ENCODE measurements at regions not wholly inside any gene's neighbourhood (a gene's known extent, or its start where the extent isn't known, plus 50 kb on each side); places are given as distances from the start of the nearest gene placed in this dataset.

DNA sequence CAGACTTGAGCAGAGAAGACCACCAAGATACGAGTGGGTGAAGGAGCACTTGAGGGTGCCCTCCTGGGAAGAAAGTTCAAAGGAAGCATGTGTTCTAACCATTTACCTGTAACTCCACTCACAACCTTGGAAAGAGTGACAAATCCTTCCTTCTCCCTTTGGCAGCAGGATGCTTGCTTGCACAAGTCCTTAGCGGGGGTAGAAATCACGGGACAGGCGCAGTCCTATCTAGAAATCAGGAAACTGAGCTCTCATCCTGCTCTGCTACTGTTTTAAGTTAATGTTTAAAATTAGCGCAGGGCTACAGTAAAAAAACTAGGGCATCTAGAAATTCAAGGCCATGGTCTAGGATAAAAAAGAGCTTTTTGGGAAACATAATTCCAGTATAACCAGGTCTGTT is 100.9 kb upstream of the PTPRM start:
- TF ChIP-seq, protein P1, sequence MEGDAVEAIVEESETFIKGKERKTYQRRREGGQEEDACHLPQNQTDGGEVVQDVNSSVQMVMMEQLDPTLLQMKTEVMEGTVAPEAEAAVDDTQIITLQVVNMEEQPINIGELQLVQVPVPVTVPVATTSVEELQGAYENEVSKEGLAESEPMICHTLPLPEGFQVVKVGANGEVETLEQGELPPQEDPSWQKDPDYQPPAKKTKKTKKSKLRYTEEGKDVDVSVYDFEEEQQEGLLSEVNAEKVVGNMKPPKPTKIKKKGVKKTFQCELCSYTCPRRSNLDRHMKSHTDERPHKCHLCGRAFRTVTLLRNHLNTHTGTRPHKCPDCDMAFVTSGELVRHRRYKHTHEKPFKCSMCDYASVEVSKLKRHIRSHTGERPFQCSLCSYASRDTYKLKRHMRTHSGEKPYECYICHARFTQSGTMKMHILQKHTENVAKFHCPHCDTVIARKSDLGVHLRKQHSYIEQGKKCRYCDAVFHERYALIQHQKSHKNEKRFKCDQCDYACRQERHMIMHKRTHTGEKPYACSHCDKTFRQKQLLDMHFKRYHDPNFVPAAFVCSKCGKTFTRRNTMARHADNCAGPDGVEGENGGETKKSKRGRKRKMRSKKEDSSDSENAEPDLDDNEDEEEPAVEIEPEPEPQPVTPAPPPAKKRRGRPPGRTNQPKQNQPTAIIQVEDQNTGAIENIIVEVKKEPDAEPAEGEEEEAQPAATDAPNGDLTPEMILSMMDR (IDR thresholded peaks at IDR 0.05; ENCODE audit: unreplicated experiment) = no peak
- H3K4me1 Mint-ChIP-seq (ENCODE audit: insufficient read depth, unreplicated experiment) = no peaks in the 10 kb centered on the region
- intact Hi-C loops (cut with micrococcal nuclease) = no loop called here
- H3K27ac Mint-ChIP-seq (ENCODE audit: low read depth, unreplicated experiment) = no peak overlapping the region
- no peak overlapping the region for H3K4me3 Mint-ChIP-seq (ENCODE audit: unreplicated experiment)
- ChIA-PET POLR2A (no interaction called here), CTCF (interaction anchor here (0.9 to 1.2 kb wide), 2 partner anchors 13 to 194 kb away, joined by 3 to 5 read pairs; no protein-coding TSS in a partner anchor)
- no TSS peak for BruUV-seq (replicated peaks)
- no peak for DNase-seq (ENCODE audit: unreplicated experiment)
- no peaks in the 10 kb centered on the region for H3K36me3 Mint-ChIP-seq (ENCODE audit: insufficient read depth, unreplicated experiment)
- no peaks in the 10 kb centered on the region for H3K9me3 Mint-ChIP-seq (ENCODE audit: unreplicated experiment)
- no peaks in the 10 kb centered on the region for H3K27me3 Mint-ChIP-seq (ENCODE audit: insufficient read depth, unreplicated experiment)

DNA sequence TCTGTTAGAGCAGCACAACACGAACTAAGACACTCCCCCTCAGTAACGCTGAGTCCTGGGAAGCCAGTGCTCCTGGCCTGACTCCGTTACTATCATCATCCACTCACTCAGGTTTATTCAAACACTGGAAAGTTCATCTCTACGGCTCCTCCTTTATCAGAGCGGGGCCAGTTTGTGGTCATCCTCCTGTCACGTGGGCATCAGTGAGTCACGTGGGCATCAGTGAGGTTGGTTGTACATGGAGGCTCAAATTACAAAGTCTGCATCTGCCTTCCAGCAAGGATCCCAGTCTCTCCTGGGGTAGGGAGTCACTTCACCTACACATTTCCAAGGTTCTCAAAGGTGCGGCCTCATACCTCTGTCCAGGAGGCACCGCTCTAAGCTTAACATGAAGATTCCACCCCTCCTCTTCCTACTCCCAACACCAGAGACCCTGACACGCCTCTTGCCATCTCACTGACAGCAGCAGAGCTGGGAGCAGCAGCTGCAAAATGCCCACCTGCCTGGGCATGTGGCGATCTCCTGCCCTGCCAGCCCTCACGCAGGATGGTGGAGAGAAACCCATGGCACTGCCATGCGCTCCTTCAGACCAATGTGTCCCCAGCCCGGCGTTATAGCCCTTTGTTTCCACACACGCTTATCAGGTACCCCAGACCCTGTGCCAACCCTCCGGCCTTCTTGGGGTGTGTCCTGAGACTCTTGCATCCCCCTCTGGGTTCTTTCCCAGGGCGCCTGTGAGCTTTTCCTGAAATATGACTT is 99.2 kb upstream of the PTPRM start:
- H3K4me3 Mint-ChIP-seq (ENCODE audit: unreplicated experiment) = no peak overlapping the region
- BruUV-seq (replicated peaks) = no TSS peak
- intact Hi-C loops (cut with micrococcal nuclease) = no loop called here
- TF ChIP-seq, protein P1 (IDR thresholded peaks at IDR 0.05; ENCODE audit: unreplicated experiment) = no peak
- POLR2A ChIA-PET = no interaction called here
- peak; percentile 42 for DNase-seq (ENCODE audit: unreplicated experiment)
- CTCF ChIA-PET = no interaction called here
- no peaks in the 10 kb centered on the region for H3K36me3 Mint-ChIP-seq (ENCODE audit: insufficient read depth, unreplicated experiment)
- H3K27ac Mint-ChIP-seq (ENCODE audit: low read depth, unreplicated experiment) = no peak overlapping the region
- H3K27me3 Mint-ChIP-seq (ENCODE audit: insufficient read depth, unreplicated experiment) = no peaks in the 10 kb centered on the region
- no peaks in the 10 kb centered on the region for H3K4me1 Mint-ChIP-seq (ENCODE audit: insufficient read depth, unreplicated experiment)
- no peaks in the 10 kb centered on the region for H3K9me3 Mint-ChIP-seq (ENCODE audit: unreplicated experiment)

DNA sequence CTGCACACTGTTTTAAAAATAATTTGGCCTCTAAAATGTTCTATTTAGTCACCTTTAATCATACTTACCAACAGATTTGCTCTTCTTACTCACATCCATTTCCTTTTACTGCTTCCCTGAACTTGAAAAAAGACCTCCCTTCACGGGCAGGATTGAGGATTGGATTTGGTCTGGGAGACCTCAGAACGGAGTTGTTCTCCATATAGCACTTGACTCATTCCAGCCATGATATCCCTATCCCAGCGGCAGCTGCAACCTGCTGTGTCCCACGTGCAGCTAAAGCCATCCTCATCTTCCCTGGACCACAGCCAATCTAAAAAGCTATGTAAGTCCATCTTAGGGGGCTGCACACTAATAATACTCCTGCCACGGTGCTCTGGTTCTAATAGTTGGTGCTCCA is 97.0 kb upstream of the PTPRM start:
- BruUV-seq (replicated peaks) = no TSS peak
- H3K4me1 Mint-ChIP-seq (ENCODE audit: insufficient read depth, unreplicated experiment) = no peaks in the 10 kb centered on the region
- no peaks in the 10 kb centered on the region for H3K9me3 Mint-ChIP-seq (ENCODE audit: unreplicated experiment)
- H3K27me3 Mint-ChIP-seq (ENCODE audit: insufficient read depth, unreplicated experiment) = no peaks in the 10 kb centered on the region
- H3K27ac Mint-ChIP-seq (ENCODE audit: low read depth, unreplicated experiment) = no peak overlapping the region
- ChIA-PET CTCF (interaction anchor here (0.5 kb wide), 1 partner anchor 61 kb away, joined by 3 read pairs; no protein-coding TSS in a partner anchor), POLR2A (interaction anchor here (1.4 kb wide), 1 partner anchor 39 kb away, joined by 4 read pairs; no protein-coding TSS in a partner anchor)
- intact Hi-C loops (cut with micrococcal nuclease) = no loop called here
- TF ChIP-seq, protein P1 (IDR thresholded peaks at IDR 0.05; ENCODE audit: unreplicated experiment) = no peak
- no peaks in the 10 kb centered on the region for H3K36me3 Mint-ChIP-seq (ENCODE audit: insufficient read depth, unreplicated experiment)
- H3K4me3 Mint-ChIP-seq (ENCODE audit: unreplicated experiment) = no peak overlapping the region
- DNase-seq (ENCODE audit: unreplicated experiment) = no peak

DNA sequence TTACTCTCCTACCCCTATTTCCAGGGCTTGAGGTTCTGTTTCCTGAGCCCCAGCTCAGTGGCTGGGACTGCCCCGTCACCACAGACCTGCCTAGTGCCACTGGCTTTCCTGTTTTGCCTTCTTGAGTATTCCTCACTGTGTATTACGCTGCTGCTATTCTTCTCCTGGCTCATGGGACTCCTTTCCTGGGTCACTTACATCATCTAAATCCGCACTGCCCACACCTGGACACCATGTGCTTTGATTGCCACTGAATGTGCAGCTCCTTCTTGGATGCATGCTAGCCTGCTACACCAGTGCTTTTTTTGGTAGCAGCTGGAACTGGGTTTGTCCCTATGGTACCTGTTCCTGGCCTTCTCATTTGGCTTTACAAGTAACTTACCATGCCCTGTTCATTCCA is 96.6 kb upstream of the PTPRM start:
- intact Hi-C loops (cut with micrococcal nuclease) = no loop called here

More for the DNA sequence above, 96.6 kb upstream of the PTPRM start:
- Mint-ChIP-seq H3K4me1 (ENCODE audit: insufficient read depth, unreplicated experiment) (no peaks in the 10 kb centered on the region), H3K36me3 (ENCODE audit: insufficient read depth, unreplicated experiment) (no peaks in the 10 kb centered on the region), H3K27me3 (ENCODE audit: insufficient read depth, unreplicated experiment) (peaks cover 3% of the 10 kb centered on the region), H3K27ac (ENCODE audit: low read depth, unreplicated experiment) (no peak overlapping the region), H3K4me3 (ENCODE audit: unreplicated experiment) (no peak overlapping the region), H3K9me3 (ENCODE audit: unreplicated experiment) (no peaks in the 10 kb centered on the region)
- DNase-seq (ENCODE audit: unreplicated experiment) = no peak
- ChIA-PET POLR2A (no interaction called here), CTCF (no interaction called here)
- TF ChIP-seq, protein P1 (IDR thresholded peaks at IDR 0.05; ENCODE audit: unreplicated experiment) = no peak
- BruUV-seq (replicated peaks) = no TSS peak
